H1 (cell line): ENCODE measurements at regions not wholly inside any gene's neighbourhood (a gene's known extent, or its start where the extent isn't known, plus 50 kb on each side); places are given as distances from the start of the nearest gene placed in this dataset.

Experiments
- CREB1 ChIP-seq: IDR thresholded peaks from 2 replicates; pipeline ENCODE4 v1.6.1; 2012; ENCODE audit warnings: inconsistent platforms
- JUND ChIP-seq: IDR thresholded peaks from 2 replicates; pipeline ENCODE4 v1.6.1; 2011; ENCODE audit warnings: mild to moderate bottlenecking, improper control_type of control experiment, low read length
- MAFK ChIP-seq: IDR thresholded peaks from 2 replicates; pipeline ENCODE4 v1.6.1; 2012; ENCODE audit warnings: low read depth, mild to moderate bottlenecking, improper control_type of control experiment, low read length
- NRF1 ChIP-seq: IDR thresholded peaks from 2 replicates; pipeline ENCODE4 v1.6.1; 2011; ENCODE audit warnings: mild to moderate bottlenecking, low read depth, low read length, improper control_type of control experiment
- TF ChIP-seq, protein P1 (sequence below), 3 experiments: IDR thresholded peaks; 1 replicate in 2 of 3; 2 replicates in 1 of 3; pipeline versions ENCODE4 v1.5.1 to v1.6.1; 2011; ENCODE audit warnings: low read length in 3 of 3, mild to moderate bottlenecking in 3 of 3, inconsistent platforms in 2 of 3, low read depth in 1 of 3, moderate library complexity in 1 of 3; ENCODE audit not compliant: insufficient read depth in 1 of 3; ENCODE audit errors: control extremely low read depth in 1 of 3

DNA sequence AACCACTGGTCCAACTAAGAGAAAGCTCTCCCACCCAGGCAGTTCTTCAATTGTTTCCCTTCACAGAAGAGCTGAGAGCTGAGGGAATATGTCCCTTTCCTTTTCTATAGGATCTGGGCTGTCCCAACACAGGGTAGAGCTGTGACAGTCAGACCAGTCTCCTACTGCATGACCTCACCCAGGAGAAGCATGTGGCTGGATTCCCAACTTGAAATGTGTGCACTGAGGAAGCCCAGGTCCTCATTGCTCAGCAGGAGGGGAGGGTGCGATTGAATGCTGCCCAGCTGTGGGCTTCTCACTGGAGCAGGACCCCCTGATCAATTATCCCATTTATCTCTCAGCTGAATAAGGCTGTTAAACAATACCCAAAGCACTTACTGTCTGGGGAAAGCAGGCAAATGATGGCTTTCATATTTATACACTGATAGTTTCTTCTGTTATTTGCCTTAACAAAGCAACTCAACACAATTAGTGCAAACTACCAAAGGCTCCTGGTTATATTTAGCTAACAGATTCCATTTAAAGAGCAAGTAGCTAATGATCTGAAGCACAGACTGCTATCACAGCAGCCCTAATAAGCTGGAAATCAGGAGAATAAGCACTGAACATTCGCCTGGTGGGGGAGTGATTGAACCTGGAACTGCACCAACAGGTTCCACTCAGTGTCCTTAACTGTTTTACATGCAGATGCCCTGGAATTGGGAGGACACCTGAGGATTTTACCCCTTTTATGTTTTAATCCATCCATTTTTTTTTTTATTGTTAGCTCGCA is 508.8 kb downstream of the CCSER2 start (continued):
- TF ChIP-seq, protein P1, sequence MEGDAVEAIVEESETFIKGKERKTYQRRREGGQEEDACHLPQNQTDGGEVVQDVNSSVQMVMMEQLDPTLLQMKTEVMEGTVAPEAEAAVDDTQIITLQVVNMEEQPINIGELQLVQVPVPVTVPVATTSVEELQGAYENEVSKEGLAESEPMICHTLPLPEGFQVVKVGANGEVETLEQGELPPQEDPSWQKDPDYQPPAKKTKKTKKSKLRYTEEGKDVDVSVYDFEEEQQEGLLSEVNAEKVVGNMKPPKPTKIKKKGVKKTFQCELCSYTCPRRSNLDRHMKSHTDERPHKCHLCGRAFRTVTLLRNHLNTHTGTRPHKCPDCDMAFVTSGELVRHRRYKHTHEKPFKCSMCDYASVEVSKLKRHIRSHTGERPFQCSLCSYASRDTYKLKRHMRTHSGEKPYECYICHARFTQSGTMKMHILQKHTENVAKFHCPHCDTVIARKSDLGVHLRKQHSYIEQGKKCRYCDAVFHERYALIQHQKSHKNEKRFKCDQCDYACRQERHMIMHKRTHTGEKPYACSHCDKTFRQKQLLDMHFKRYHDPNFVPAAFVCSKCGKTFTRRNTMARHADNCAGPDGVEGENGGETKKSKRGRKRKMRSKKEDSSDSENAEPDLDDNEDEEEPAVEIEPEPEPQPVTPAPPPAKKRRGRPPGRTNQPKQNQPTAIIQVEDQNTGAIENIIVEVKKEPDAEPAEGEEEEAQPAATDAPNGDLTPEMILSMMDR (IDR thresholded peaks at IDR 0.05; ENCODE audit: control extremely low read depth in 1 of 3, insufficient read depth in 1 of 3, low read depth in 1 of 3, low read length in 3 of 3): no peak
- TF ChIP-seq CREB1: no peak
- no peak for TF ChIP-seq JUND
- no peak for TF ChIP-seq MAFK
- no peak for TF ChIP-seq NRF1
